Activated CD8-positive, alpha-beta T cell treated with anti-CD3 and anti-CD28 coated beads for 36 hours (primary cell): ENCODE measurements at regions not wholly inside any gene's neighbourhood (a gene's known extent, or its start where the extent isn't known, plus 50 kb on each side); places are given as distances from the start of the nearest gene placed in this dataset.

Experiments used
- ATAC-seq: fragments of 200-7000 bp; cut with Tn5 transposase; one replicate; pipeline ENCODE4 v1.10.0; 2021; ENCODE audit warnings: mild to moderate bottlenecking, moderate library complexity
- CTCF ChIA-PET: fragments of 350-600 bp; sonication (Branson Sonifier 250); formaldehyde crosslinking; loops from one replicate; lab custom pipeline; 2021; ENCODE audit warnings: antibody characterized with exemption; lab: Charles Lee
- POLR2A ChIA-PET: fragments of 350-600 bp; sonication (Branson Sonifier 250); formaldehyde crosslinking; loops from one replicate; lab custom pipeline; 2021; ENCODE audit warnings: antibody characterized with exemption; lab: Charles Lee
- DNase-seq: peaks from one replicate; pipeline ENCODE4 v3.0.0-alpha.2; 2020
- H3K27ac Mint-ChIP-seq: one replicate; pipeline ENCODE4 v1.8.0; 2021; ENCODE audit warnings: mild to moderate bottlenecking, mixed read lengths
- H3K27me3 Mint-ChIP-seq: one replicate; pipeline ENCODE4 v1.8.0; 2021; ENCODE audit warnings: mixed read lengths
- H3K36me3 Mint-ChIP-seq: one replicate; pipeline ENCODE4 v1.8.0; 2021; ENCODE audit warnings: low read depth, mixed read lengths
- H3K4me1 Mint-ChIP-seq: one replicate; pipeline ENCODE4 v1.8.0; 2021; ENCODE audit warnings: low read depth, mixed read lengths
- H3K4me3 Mint-ChIP-seq: one replicate; pipeline ENCODE4 v1.8.0; 2021; ENCODE audit warnings: mild to moderate bottlenecking, moderate library complexity, mixed read lengths
- H3K9me3 Mint-ChIP-seq: one replicate; pipeline ENCODE4 v1.8.0; 2021; ENCODE audit warnings: mixed read lengths
- intact Hi-C: fragments of 100-400 bp; cut with micrococcal nuclease; formaldehyde crosslinking; loops from one replicate; pipeline ENCODE4 v1.10.0; 2022
- TF ChIP-seq, protein P1 (sequence below): fragments of 200-600 bp; IDR thresholded peaks from one replicate; pipeline ENCODE4 v1.8.0; 2022; ENCODE audit warnings: antibody characterized with exemption, mild to moderate bottlenecking

DNA sequence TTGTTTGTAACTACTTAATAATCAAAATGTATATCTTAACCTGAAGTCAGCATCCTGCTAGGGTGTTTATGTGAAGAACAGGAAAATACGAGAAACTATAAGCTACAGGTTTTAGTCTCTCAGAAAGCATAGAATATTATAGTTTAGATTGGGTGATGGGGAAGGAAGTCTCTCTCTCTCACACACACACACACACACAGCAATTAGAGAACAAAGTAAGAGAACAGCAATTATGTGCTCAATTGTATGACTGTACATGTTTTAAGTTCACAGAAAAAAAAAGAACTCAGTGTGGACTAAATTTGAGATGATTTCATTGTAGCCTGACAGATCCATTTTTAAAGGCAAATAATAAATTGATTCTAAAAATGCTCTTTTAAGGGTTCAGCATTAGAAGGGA, 94.3 kb upstream of the ZNF516 start:
- ChIA-PET POLR2A (no interaction called here), CTCF (no interaction called here)
- DNase-seq (no peak), ATAC-seq (no peak)
- Mint-ChIP-seq H3K4me1 (peaks cover 6% of the 10 kb centered on the region), H3K9me3 (no peaks in the 10 kb centered on the region), H3K27ac (no peak overlapping the region), H3K36me3 (no peaks in the 10 kb centered on the region), H3K4me3 (no peak overlapping the region), H3K27me3 (peaks cover 28% of the 10 kb centered on the region)
- TF ChIP-seq, protein P1, sequence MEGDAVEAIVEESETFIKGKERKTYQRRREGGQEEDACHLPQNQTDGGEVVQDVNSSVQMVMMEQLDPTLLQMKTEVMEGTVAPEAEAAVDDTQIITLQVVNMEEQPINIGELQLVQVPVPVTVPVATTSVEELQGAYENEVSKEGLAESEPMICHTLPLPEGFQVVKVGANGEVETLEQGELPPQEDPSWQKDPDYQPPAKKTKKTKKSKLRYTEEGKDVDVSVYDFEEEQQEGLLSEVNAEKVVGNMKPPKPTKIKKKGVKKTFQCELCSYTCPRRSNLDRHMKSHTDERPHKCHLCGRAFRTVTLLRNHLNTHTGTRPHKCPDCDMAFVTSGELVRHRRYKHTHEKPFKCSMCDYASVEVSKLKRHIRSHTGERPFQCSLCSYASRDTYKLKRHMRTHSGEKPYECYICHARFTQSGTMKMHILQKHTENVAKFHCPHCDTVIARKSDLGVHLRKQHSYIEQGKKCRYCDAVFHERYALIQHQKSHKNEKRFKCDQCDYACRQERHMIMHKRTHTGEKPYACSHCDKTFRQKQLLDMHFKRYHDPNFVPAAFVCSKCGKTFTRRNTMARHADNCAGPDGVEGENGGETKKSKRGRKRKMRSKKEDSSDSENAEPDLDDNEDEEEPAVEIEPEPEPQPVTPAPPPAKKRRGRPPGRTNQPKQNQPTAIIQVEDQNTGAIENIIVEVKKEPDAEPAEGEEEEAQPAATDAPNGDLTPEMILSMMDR: no peak
- intact Hi-C loops: no loop called here

DNA sequence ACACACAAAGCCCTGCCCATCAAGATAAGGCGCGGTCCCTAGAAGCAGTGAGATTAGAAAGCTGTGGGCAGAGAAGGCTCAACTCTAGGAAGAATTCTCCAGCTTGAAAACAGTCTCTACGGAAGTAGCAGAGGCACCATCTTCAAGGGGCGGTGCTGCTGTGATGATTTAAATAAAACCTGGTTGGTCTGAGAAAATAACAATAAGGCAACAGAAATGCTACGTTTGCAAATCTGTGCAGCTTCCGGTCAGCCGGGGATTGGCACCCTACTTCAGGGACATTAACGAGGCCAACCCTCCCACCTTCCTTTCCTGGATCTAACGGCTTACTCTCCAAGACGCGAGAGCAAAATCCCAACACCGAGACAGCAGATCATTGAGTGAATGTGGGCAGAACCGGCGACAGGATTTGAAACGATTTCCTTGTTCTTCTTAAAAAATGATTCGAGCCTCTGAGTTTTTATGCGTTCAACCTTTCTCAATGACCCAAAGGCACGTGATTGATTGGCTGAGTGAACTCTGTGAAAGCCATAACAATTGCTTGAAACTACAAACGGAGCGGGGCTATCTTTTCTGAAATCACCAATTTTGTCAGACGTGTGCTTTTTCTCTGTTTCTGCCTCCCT, 93.7 kb upstream of the ZNF516 start:
- no peak for DNase-seq
- intact Hi-C loops: no loop called here

DNA sequence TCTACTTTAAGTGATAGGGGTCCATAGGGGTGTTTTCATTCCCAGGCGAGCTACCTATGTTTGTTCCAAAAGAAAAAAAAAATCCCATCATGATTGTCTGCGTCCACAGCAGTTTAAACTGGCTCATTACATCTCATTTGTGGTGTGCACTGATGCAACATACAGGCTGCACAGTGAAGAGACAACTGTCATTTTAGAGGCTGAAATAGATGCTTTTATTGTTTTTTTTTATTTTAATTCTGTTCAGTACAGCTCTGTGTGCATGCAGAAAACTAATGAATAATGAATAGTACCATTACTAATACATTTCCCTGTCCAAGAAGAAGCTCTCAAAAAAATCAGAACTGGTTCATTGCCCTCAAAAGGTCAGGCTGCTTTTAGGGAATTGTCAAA, 92.8 kb upstream of the ZNF516 start:
- ChIA-PET CTCF (no interaction called here), POLR2A (no interaction called here)
- peaks cover 24% of the 10 kb centered on the region for H3K27me3 Mint-ChIP-seq
- peaks cover 6% of the 10 kb centered on the region for H3K4me1 Mint-ChIP-seq
- intact Hi-C loops: no loop called here
- no peaks in the 10 kb centered on the region for H3K36me3 Mint-ChIP-seq
- ATAC-seq: no peak
- no peaks in the 10 kb centered on the region for H3K9me3 Mint-ChIP-seq
- no peak overlapping the region for H3K27ac Mint-ChIP-seq
- no peak for DNase-seq
- TF ChIP-seq, protein P1: no peak
- no peak overlapping the region for H3K4me3 Mint-ChIP-seq

More for the DNA sequence above, 93.7 kb upstream of the ZNF516 start:
- Mint-ChIP-seq H3K4me1 (peaks cover 6% of the 10 kb centered on the region), H3K36me3 (no peaks in the 10 kb centered on the region), H3K4me3 (no peak overlapping the region), H3K9me3 (no peaks in the 10 kb centered on the region), H3K27ac (no peak overlapping the region), H3K27me3 (peaks cover 24% of the 10 kb centered on the region)
- TF ChIP-seq, protein P1: no peak
- ATAC-seq: no peak
- ChIA-PET CTCF (no interaction called here), POLR2A (no interaction called here)

DNA sequence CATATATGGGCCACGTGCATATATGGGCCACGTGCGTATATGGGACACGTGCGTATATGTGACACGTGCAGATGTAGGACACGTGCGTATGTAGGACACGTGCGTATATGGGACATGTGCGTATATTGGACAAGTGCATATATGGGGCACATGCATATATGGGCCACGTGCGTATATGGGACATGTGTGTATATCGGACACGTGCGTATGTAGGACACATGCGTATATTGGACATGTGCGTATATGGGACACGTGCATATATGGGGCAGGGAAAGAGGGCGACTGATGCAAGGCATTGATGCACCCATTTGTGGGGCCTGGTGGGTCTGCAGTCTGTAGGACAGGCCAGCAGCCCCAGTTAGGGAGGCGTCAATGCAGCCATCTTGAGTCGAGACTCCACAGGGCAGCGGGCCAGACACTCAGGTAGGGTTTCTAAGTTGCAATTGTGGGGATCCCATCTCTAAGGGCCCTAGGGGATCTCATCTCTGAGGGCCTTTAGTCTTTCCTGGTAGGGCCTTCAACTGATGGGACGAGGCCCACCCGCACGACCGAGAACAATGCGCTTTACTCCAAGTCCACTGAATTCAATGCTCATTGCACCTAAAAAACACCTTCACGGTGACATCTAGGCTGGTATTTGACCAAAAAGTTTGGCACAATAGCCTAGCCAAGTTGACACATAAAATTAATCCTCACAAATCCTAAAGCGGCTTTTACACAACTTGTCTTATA, 92.3 kb upstream of the ZNF516 start:
- ATAC-seq (no peak), DNase-seq (no peak)
- ChIA-PET CTCF (no interaction called here), POLR2A (no interaction called here)
- H3K9me3 Mint-ChIP-seq: no peaks in the 10 kb centered on the region
- TF ChIP-seq, protein P1: no peak
- no peak overlapping the region for H3K27ac Mint-ChIP-seq
- intact Hi-C loops: no loop called here
- no peaks in the 10 kb centered on the region for H3K36me3 Mint-ChIP-seq
- H3K4me1 Mint-ChIP-seq: peaks cover 6% of the 10 kb centered on the region
- peaks cover 20% of the 10 kb centered on the region for H3K27me3 Mint-ChIP-seq
- H3K4me3 Mint-ChIP-seq: no peak overlapping the region
